HL-60 (cell line): ENCODE measurements at regions not wholly inside any gene's neighbourhood (a gene's known extent, or its start where the extent isn't known, plus 50 kb on each side); places are given as distances from the start of the nearest gene placed in this dataset.

Experiments
- DNase-seq, 2 experiments: peaks; one replicate each; pipeline ENCODE4 v3.0.0-alpha.2; 2010 to 2020; ENCODE audit warnings: low read depth in 1 of 2, low spot score in 1 of 2
- H3K27ac ChIP-seq: fragments of 250-450 bp; sonication (Bioruptor Pico); replicated peaks from 2 replicates; pipeline ENCODE4 v1.5.1; 2020; ENCODE audit warnings: mild to moderate bottlenecking, moderate library complexity
- H3K27me3 ChIP-seq: fragments of 250-450 bp; sonication (Bioruptor Pico); 2 replicates; pipeline ENCODE4 v1.5.1; 2021; ENCODE audit warnings: mild to moderate bottlenecking, moderate library complexity; ENCODE audit not compliant: insufficient read depth, poor library complexity, severe bottlenecking
- H3K4me3 ChIP-seq: replicated peaks from 2 replicates; pipeline ENCODE4 v1.5.1; 2011; ENCODE audit warnings: mild to moderate bottlenecking, control low read depth, low read length; ENCODE audit not compliant: insufficient read depth
- CTCF ChIP-seq: IDR thresholded peaks from one replicate; pipeline ENCODE4 v1.5.1; 2011; ENCODE audit warnings: low read length, control low read depth, inconsistent platforms; ENCODE audit not compliant: insufficient read depth
- GABPA ChIP-seq: IDR thresholded peaks from 2 replicates; pipeline ENCODE4 v1.6.1; 2012; ENCODE audit warnings: low read depth
- POLR2AphosphoS5 ChIP-seq: IDR thresholded peaks from 2 replicates; pipeline ENCODE4 v1.6.1; 2012; ENCODE audit warnings: low read depth
- REST ChIP-seq: IDR thresholded peaks from 2 replicates; pipeline ENCODE4 v1.6.1; 2012; ENCODE audit warnings: low read depth; ENCODE audit not compliant: insufficient replicate concordance
- SPI1 ChIP-seq: IDR thresholded peaks from 2 replicates; pipeline ENCODE4 v1.6.1; 2012; ENCODE audit warnings: low read depth, mild to moderate bottlenecking, borderline replicate concordance

GRCh38 chr7:21194936-21195335 lies 232.9 kb upstream of the SP4 start:
- no peak for DNase-seq
- Histone ChIP-seq H3K4me3 (no peak overlapping the region), H3K27me3 (no peaks in the 10 kb centered on the region), H3K27ac (no peak overlapping the region)
- TF ChIP-seq CTCF (no peak), SPI1 (no peak), REST (no peak), POLR2AphosphoS5 (no peak), GABPA (no peak)

- Histone ChIP-seq H3K4me3 (no peak overlapping the region), H3K27me3 (no peaks in the 10 kb centered on the region), H3K27ac (no peak overlapping the region)
- TF ChIP-seq GABPA (no peak), POLR2AphosphoS5 (no peak), REST (no peak)
- DNase-seq = no peak
These were observed 229.0 kb upstream of the SP4 start for GRCh38 chr7:21198921-21199320.

GRCh38 chr7:21200503-21200902 lies 227.4 kb upstream of the SP4 start:
- no peak overlapping the region for H3K4me3 ChIP-seq
- DNase-seq = no peak
- H3K27me3 ChIP-seq = no peaks in the 10 kb centered on the region
- no peak overlapping the region for H3K27ac ChIP-seq
- no peak for TF ChIP-seq CTCF
- TF ChIP-seq SPI1 = no peak
- TF ChIP-seq GABPA = no peak
- no peak for TF ChIP-seq POLR2AphosphoS5
- TF ChIP-seq REST = no peak

GRCh38 chr7:21214657-21215056 lies 213.2 kb upstream of the SP4 start:
- H3K27me3 ChIP-seq = no peaks in the 10 kb centered on the region
- TF ChIP-seq GABPA (no peak), REST (no peak), POLR2AphosphoS5 (no peak)
- H3K4me3 ChIP-seq = no peak overlapping the region
- DNase-seq = no peak
- H3K27ac ChIP-seq = no peak overlapping the region
